Mesendoderm (in vitro differentiated cells): ENCODE measurements at regions not wholly inside any gene's neighbourhood (a gene's known extent, or its start where the extent isn't known, plus 50 kb on each side); places are given as distances from the start of the nearest gene placed in this dataset.

Experiments
- DNase-seq: peaks from one replicate; pipeline ENCODE4 v3.0.0; 2013
- H2AK5ac ChIP-seq: 2 replicates; pipeline ENCODE4 v1.6.1; 2013; ENCODE audit warnings: low read length, inconsistent platforms
- H2BK120ac ChIP-seq: 2 replicates; pipeline ENCODE4 v1.6.1; 2013; ENCODE audit warnings: low read depth, mild to moderate bottlenecking, low read length, moderate library complexity, mixed read lengths
- H2BK15ac ChIP-seq: replicated peaks from 2 replicates; pipeline ENCODE4 v1.6.1; 2013; ENCODE audit warnings: low read depth, mild to moderate bottlenecking, moderate library complexity
- H2BK5ac ChIP-seq: 2 replicates; pipeline ENCODE4 v1.6.1; 2013; ENCODE audit warnings: low read length, inconsistent platforms
- H3K18ac ChIP-seq: 2 replicates; pipeline ENCODE4 v1.6.1; 2013; ENCODE audit warnings: mild to moderate bottlenecking, low read length, mixed read lengths
- H3K23ac ChIP-seq: one replicate; pipeline ENCODE4 v1.6.1; 2013; ENCODE audit warnings: low read length
- H3K27ac ChIP-seq: 2 replicates; pipeline ENCODE4 v1.5.1; 2013; ENCODE audit warnings: low read depth, mild to moderate bottlenecking, inconsistent platforms, low read length, moderate library complexity
- H3K27me3 ChIP-seq: 2 replicates; pipeline ENCODE4 v1.6.1; 2013; ENCODE audit warnings: low read length, control low read depth, mild to moderate bottlenecking, inconsistent platforms; ENCODE audit not compliant: insufficient read depth, poor library complexity
- H3K36me3 ChIP-seq: 2 replicates; pipeline ENCODE4 v1.6.1; 2013; ENCODE audit warnings: low read length, inconsistent platforms; ENCODE audit not compliant: control insufficient read depth, insufficient read depth
- H3K4ac ChIP-seq: one replicate; pipeline ENCODE4 v1.6.1; 2013; ENCODE audit warnings: low read depth, mild to moderate bottlenecking, low read length, moderate library complexity
- H3K4me1 ChIP-seq: 2 replicates; pipeline ENCODE4 v1.6.1; 2013; ENCODE audit warnings: low read depth, low read length, inconsistent platforms; ENCODE audit not compliant: control insufficient read depth
- H3K4me2 ChIP-seq: 2 replicates; pipeline ENCODE4 v1.6.1; 2013; ENCODE audit warnings: low read length
- H3K4me3 ChIP-seq: 2 replicates; pipeline ENCODE4 v1.5.1; 2013; ENCODE audit warnings: mild to moderate bottlenecking, low read length
- H3K56ac ChIP-seq: one replicate; pipeline ENCODE4 v1.6.1; 2013; ENCODE audit warnings: low read length
- H3K79me1 ChIP-seq: 2 replicates; pipeline ENCODE4 v1.6.1; 2013; ENCODE audit warnings: low read length, inconsistent platforms
- H3K79me2 ChIP-seq: 2 replicates; pipeline ENCODE4 v1.6.1; 2013; ENCODE audit warnings: mild to moderate bottlenecking, low read length; ENCODE audit not compliant: control insufficient read depth, insufficient read depth
- H3K9ac ChIP-seq: 2 replicates; pipeline ENCODE4 v1.6.1; 2013; ENCODE audit warnings: low read length, inconsistent platforms
- H4K5ac ChIP-seq: one replicate; pipeline ENCODE4 v1.6.1; 2013; ENCODE audit warnings: low read length
- H4K8ac ChIP-seq: one replicate; pipeline ENCODE4 v1.6.1; 2013; ENCODE audit warnings: low read depth, mild to moderate bottlenecking, control low read depth, low read length, moderate library complexity
- WGBS: extraction: QIAGEN DNeasy Blood & Tissue Kit; methylation state at CpG from one replicate; pipeline ENCODE4 v1.1.7; 2013; ENCODE audit warnings: low lambda C conversion rate, missing lambda C conversion rate; ENCODE audit not compliant: insufficient coverage; ENCODE audit errors: extremely low coverage; 5-methylcytosine and 5-hydroxymethylcytosine counted together

- Histone ChIP-seq H2BK5ac (no peak overlapping the region), H3K27me3 (no peaks in the 10 kb centered on the region), H3K9ac (no peak overlapping the region), H3K4ac (no peak overlapping the region), H2AK5ac (no peak overlapping the region), H3K27ac (no peak overlapping the region), H3K36me3 (no peaks in the 10 kb centered on the region), H3K79me2 (no peaks in the 10 kb centered on the region), H2BK120ac (no peak overlapping the region), H4K8ac (no peak overlapping the region), H3K18ac (no peak overlapping the region), H3K56ac (no peak overlapping the region), H3K4me3 (no peak overlapping the region), H2BK15ac (no peak overlapping the region), H3K23ac (no peak overlapping the region), H3K4me2 (no peak overlapping the region), H3K4me1 (peaks cover 3% of the 10 kb centered on the region), H4K5ac (no peak overlapping the region), H3K79me1 (no peaks in the 10 kb centered on the region)
- no peak for DNase-seq
Measured at GRCh38 chr13:90401150-90401549, 946.3 kb upstream of the MIR17HG start.

GRCh38 chr13:90402102-90402501 is 945.4 kb upstream of the MIR17HG start:
- Histone ChIP-seq H3K4me2 (no peak overlapping the region), H3K4ac (no peak overlapping the region), H3K27ac (no peak overlapping the region), H3K36me3 (no peaks in the 10 kb centered on the region), H2AK5ac (no peak overlapping the region), H3K79me2 (no peaks in the 10 kb centered on the region), H3K4me1 (no peaks in the 10 kb centered on the region), H3K23ac (no peak overlapping the region), H4K8ac (no peak overlapping the region), H3K79me1 (no peaks in the 10 kb centered on the region), H4K5ac (no peak overlapping the region), H2BK120ac (no peak overlapping the region), H2BK15ac (no peak overlapping the region), H3K9ac (no peak overlapping the region), H3K4me3 (no peak overlapping the region), H3K18ac (no peak overlapping the region), H3K27me3 (no peaks in the 10 kb centered on the region), H2BK5ac (no peak overlapping the region), H3K56ac (no peak overlapping the region)
- no CpG with 5 or more reads among the region's 1 CpG for WGBS
- DNase-seq = no peak

GRCh38 chr13:90402613-90403012 is 944.9 kb upstream of the MIR17HG start:
- H3K23ac ChIP-seq = no peak overlapping the region
- no peak overlapping the region for H4K5ac ChIP-seq
- no peaks in the 10 kb centered on the region for H3K36me3 ChIP-seq
- no peak overlapping the region for H3K4me2 ChIP-seq
- H2BK5ac ChIP-seq = no peak overlapping the region
- no peak for DNase-seq
- H3K18ac ChIP-seq = no peak overlapping the region
- H2BK15ac ChIP-seq = no peak overlapping the region
- no peak overlapping the region for H3K27ac ChIP-seq
- no peak overlapping the region for H2BK120ac ChIP-seq
- H3K79me1 ChIP-seq = no peaks in the 10 kb centered on the region
- WGBS = no CpG with 5 or more reads among the region's 1 CpG
- no peaks in the 10 kb centered on the region for H3K4me1 ChIP-seq
- no peak overlapping the region for H3K4me3 ChIP-seq
- H2AK5ac ChIP-seq = no peak overlapping the region
- no peaks in the 10 kb centered on the region for H3K79me2 ChIP-seq
- H4K8ac ChIP-seq = no peak overlapping the region
- H3K9ac ChIP-seq = no peak overlapping the region
- no peak overlapping the region for H3K56ac ChIP-seq
- H3K27me3 ChIP-seq = no peaks in the 10 kb centered on the region
- no peak overlapping the region for H3K4ac ChIP-seq

DNA sequence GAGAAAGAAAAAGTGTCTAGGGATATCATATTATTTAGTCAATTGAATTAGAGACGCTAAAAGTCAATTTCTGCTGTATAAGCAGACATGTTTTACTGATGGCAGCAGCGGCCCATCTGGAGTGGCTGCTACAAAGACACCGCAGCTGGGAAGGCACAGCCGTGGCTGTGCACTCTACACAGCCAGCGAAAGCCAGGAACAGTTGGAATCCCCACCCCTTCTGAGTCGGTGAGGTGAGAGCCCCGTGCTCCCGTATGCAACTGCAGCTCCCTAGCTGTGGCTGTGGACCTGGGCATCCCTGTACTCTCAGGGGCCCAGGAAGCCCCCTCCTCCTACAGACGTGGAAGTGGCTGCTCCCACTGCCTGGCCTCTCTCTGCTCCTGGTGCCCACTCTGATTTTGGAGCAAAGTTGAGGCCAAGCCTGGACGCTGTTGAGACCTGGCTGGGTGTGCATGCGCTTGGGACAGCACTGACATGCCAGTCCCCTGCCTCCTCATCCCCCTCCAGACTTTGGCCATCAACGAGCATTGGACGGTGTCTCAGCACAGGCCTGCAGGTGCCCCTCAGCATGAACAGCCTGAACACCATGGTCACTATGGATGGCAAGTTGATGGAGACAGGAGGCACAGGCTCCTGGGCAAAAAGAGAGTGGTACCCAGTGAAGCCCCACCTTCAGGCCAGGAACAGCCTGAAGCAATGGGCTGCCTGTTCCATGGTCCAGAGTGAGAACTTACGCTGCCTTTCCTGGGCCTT is 944.0 kb upstream of the MIR17HG start:
- Histone ChIP-seq H3K18ac (no peak overlapping the region), H3K36me3 (no peaks in the 10 kb centered on the region), H4K8ac (no peak overlapping the region), H3K56ac (no peak overlapping the region), H3K4me2 (no peak overlapping the region), H3K4me1 (no peaks in the 10 kb centered on the region), H3K9ac (no peak overlapping the region), H2BK15ac (no peak overlapping the region), H3K27ac (no peak overlapping the region), H3K79me1 (no peaks in the 10 kb centered on the region), H3K23ac (no peak overlapping the region), H4K5ac (no peak overlapping the region), H3K27me3 (no peaks in the 10 kb centered on the region), H3K4me3 (no peak overlapping the region), H2BK5ac (no peak overlapping the region), H2AK5ac (no peak overlapping the region), H3K79me2 (no peaks in the 10 kb centered on the region), H2BK120ac (no peak overlapping the region), H3K4ac (no peak overlapping the region)
- no peak for DNase-seq
- no CpG with 5 or more reads among the region's 14 CpGs for WGBS

DNA sequence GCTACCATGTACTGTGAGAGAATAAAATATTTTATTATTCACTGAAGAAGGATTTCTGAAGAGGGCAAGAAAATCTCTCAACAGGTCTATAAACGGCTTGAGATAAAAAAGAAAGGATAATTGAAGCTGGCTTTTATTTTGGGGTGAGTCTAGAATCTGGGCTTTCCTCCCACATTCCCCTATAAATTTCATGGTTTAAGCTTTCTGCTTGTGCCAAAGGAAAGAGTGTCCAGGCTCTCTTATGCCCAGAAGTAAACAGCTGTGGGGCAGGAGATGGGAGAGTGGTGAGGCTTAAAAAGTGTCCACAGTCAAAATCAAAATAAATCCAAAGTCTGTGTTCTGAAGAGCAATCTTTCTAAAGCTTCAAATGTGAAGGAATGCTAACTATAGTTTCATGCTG is 942.2 kb upstream of the MIR17HG start:
- H3K36me3 ChIP-seq = no peaks in the 10 kb centered on the region
- H2BK15ac ChIP-seq = no peak overlapping the region
- no peak overlapping the region for H2BK5ac ChIP-seq
- H3K27me3 ChIP-seq = no peaks in the 10 kb centered on the region
- H3K4me3 ChIP-seq = no peak overlapping the region
- H3K56ac ChIP-seq = no peak overlapping the region
- no peak for DNase-seq
- H3K79me1 ChIP-seq = no peaks in the 10 kb centered on the region
- H3K79me2 ChIP-seq = no peaks in the 10 kb centered on the region
- H3K4me2 ChIP-seq = no peak overlapping the region
- no peak overlapping the region for H3K18ac ChIP-seq
- H3K4ac ChIP-seq = no peak overlapping the region
- H3K27ac ChIP-seq = no peak overlapping the region
- no peak overlapping the region for H4K8ac ChIP-seq
- H3K23ac ChIP-seq = no peak overlapping the region
- no peak overlapping the region for H3K9ac ChIP-seq
- H2AK5ac ChIP-seq = no peak overlapping the region
- no peak overlapping the region for H4K5ac ChIP-seq
- WGBS = no CpG with 5 or more reads among the region's 1 CpG
- H2BK120ac ChIP-seq = no peak overlapping the region
- H3K4me1 ChIP-seq = no peaks in the 10 kb centered on the region

DNA sequence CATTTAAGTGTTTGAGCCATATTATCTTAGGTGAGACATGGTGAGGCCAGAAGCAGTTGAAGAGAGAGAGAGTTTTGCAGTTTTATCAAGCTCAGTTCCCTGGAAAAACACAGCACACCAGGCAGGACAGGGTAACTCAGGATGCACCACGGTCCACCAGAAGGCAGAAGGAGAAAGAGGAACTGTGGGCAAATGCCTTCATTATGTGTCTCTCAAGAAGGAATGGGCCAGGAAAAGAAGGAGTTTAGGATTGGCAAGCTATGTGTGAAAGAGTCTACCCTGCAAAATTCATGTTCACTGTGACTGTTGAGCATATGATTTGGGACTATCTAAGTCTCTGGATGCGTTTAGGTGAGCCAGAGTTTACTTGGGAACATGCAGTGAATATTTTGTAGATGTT is 934.5 kb upstream of the MIR17HG start:
- no peak overlapping the region for H2BK15ac ChIP-seq
- H4K5ac ChIP-seq = no peak overlapping the region
- no peak overlapping the region for H3K4ac ChIP-seq

More for the DNA sequence above, 934.5 kb upstream of the MIR17HG start:
- no peak overlapping the region for H2AK5ac ChIP-seq
- H3K27me3 ChIP-seq = no peaks in the 10 kb centered on the region
- H2BK5ac ChIP-seq = no peak overlapping the region
- no peak overlapping the region for H3K23ac ChIP-seq
- no peak overlapping the region for H3K4me2 ChIP-seq
- no peak overlapping the region for H4K8ac ChIP-seq
- H3K79me1 ChIP-seq = no peaks in the 10 kb centered on the region
- no peaks in the 10 kb centered on the region for H3K79me2 ChIP-seq
- WGBS = no CpG with 5 or more reads among the region's 2 CpGs
- no peak overlapping the region for H3K27ac ChIP-seq
- no peak overlapping the region for H3K9ac ChIP-seq
- H3K4me3 ChIP-seq = no peak overlapping the region
- no peak overlapping the region for H3K18ac ChIP-seq
- H3K56ac ChIP-seq = no peak overlapping the region
- H2BK120ac ChIP-seq = no peak overlapping the region
- H3K4me1 ChIP-seq = no peaks in the 10 kb centered on the region
- no peak for DNase-seq
- no peaks in the 10 kb centered on the region for H3K36me3 ChIP-seq
